IMR-90 (cell line): ENCODE measurements at regions not wholly inside any gene's neighbourhood (a gene's known extent, or its start where the extent isn't known, plus 50 kb on each side); places are given as distances from the start of the nearest gene placed in this dataset.

Experiments
- CEBPB ChIP-seq: IDR thresholded peaks from 2 replicates; pipeline ENCODE4 v1.6.1; 2012; ENCODE audit warnings: low read depth, low read length, improper control_type of control experiment
- CTCF ChIP-seq: conservative IDR thresholded peaks from 2 replicates; pipeline ENCODE4 v1.5.1; 2012; ENCODE audit warnings: mild to moderate bottlenecking, low read depth, low read length, improper control_type of control experiment
- MAFK ChIP-seq: IDR thresholded peaks from 2 replicates; pipeline ENCODE4 v1.6.1; 2012; ENCODE audit warnings: low read depth, low read length, improper control_type of control experiment
- POLR2A ChIP-seq: IDR thresholded peaks from 2 replicates; pipeline ENCODE4 v1.6.1; 2012; ENCODE audit warnings: mild to moderate bottlenecking, low read depth, low read length
- RAD21 ChIP-seq: IDR thresholded peaks from 2 replicates; pipeline ENCODE4 v1.6.1; 2012; ENCODE audit warnings: low read length, improper control_type of control experiment
- RCOR1 ChIP-seq: IDR thresholded peaks from 2 replicates; pipeline ENCODE4 v1.6.1; 2012; ENCODE audit warnings: mild to moderate bottlenecking, low read length, improper control_type of control experiment; ENCODE audit not compliant: insufficient replicate concordance
- SMC3 ChIP-seq: fragments of 150-350 bp; IDR thresholded peaks from 2 replicates; pipeline ENCODE4 v1.6.1; 2016; ENCODE audit warnings: low read depth, mild to moderate bottlenecking, antibody characterized with exemption, low read length, moderate library complexity
- USF2 ChIP-seq: fragments of 150-350 bp; IDR thresholded peaks from 2 replicates; pipeline ENCODE4 v1.6.1; 2017; ENCODE audit warnings: mild to moderate bottlenecking, antibody characterized with exemption, low read length, low read depth

GRCh38 chr14:94836849-94837248 is 66.9 kb upstream of the GSC start:
- TF ChIP-seq USF2 (no peak), RCOR1 (no peak), CTCF (no peak), CEBPB (no peak), RAD21 (no peak), MAFK (no peak), SMC3 (no peak), POLR2A (no peak)
